CD4-positive, alpha-beta T cell treated with Interleukin-4 for 1 hour (primary cell): ENCODE measurements at regions not wholly inside any gene's neighbourhood (a gene's known extent, or its start where the extent isn't known, plus 50 kb on each side); places are given as distances from the start of the nearest gene placed in this dataset.
"Not testable (repeated sequence)": the region's sequence is repeated elsewhere in the genome, so short reads cannot be mapped to it uniquely, and the experiment has no call there.

Source experiments
- DNase-seq, 2 donors: peaks; one replicate each; pipeline ENCODE4 v3.0.0-alpha.2; 2020 to 2022

- DNase-seq: no peak
These were observed 300.7 kb downstream of the TENT5A start for GRCh38 chr6:81451787-81452186.

GRCh38 chr6:81450180-81450579, 302.3 kb downstream of the TENT5A start:
- DNase-seq: no peak

GRCh38 chr6:81446509-81446908, 306.0 kb downstream of the TENT5A start:
- DNase-seq: no peak

- no peak for DNase-seq
These were observed 313.1 kb downstream of the TENT5A start for GRCh38 chr6:81439417-81439816.

- no peak for DNase-seq
These were observed 315.5 kb downstream of the TENT5A start for GRCh38 chr6:81436990-81437389.

- no peak for DNase-seq
These were observed 339.2 kb downstream of the TENT5A start for GRCh38 chr6:81413306-81413705.

- DNase-seq: no peak
These were observed 350.4 kb downstream of the TENT5A start for GRCh38 chr6:81401970-81402690.

GRCh38 chr6:81396916-81397315, 355.6 kb downstream of the TENT5A start:
- DNase-seq: no peak

GRCh38 chr6:81387163-81387562, 365.3 kb downstream of the TENT5A start:
- no peak for DNase-seq

GRCh38 chr6:81384921-81385320, 367.6 kb downstream of the TENT5A start:
- DNase-seq: no peak

- DNase-seq: no peak
These were observed 369.0 kb downstream of the TENT5A start for GRCh38 chr6:81383472-81383871.

- DNase-seq: no peak
These were observed 369.6 kb downstream of the TENT5A start for GRCh38 chr6:81382852-81383251.

GRCh38 chr6:81381382-81381916, 371.0 kb downstream of the TENT5A start:
- DNase-seq: no peak

GRCh38 chr6:81380718-81381338, 371.7 kb downstream of the TENT5A start:
- DNase-seq: no peak

GRCh38 chr6:81376745-81377144, 375.7 kb downstream of the TENT5A start:
- DNase-seq: no peak

- no peak for DNase-seq
These were observed 379.1 kb downstream of the TENT5A start for GRCh38 chr6:81373414-81373813.

- no peak for DNase-seq
These were observed 380.6 kb downstream of the TENT5A start for GRCh38 chr6:81371930-81372329.

GRCh38 chr6:81366972-81367371, 385.5 kb downstream of the TENT5A start:
- DNase-seq: no peak

GRCh38 chr6:81362246-81362645, 390.2 kb downstream of the TENT5A start:
- no peak for DNase-seq

- DNase-seq: no peak
These were observed 399.2 kb downstream of the TENT5A start for GRCh38 chr6:81353262-81353661.

- DNase-seq: not testable (repeated sequence)
These were observed 408.5 kb downstream of the TENT5A start for GRCh38 chr6:81344026-81344425.

- DNase-seq: no peak
These were observed 411.5 kb downstream of the TENT5A start for GRCh38 chr6:81340946-81341345.

GRCh38 chr6:81331526-81331925, 421.0 kb downstream of the TENT5A start:
- no peak for DNase-seq

GRCh38 chr6:81328700-81329099, 423.8 kb downstream of the TENT5A start:
- no peak for DNase-seq
